Sigmoid colon (tissue), 4 donors: ENCODE measurements at regions not wholly inside any gene's neighbourhood (a gene's known extent, or its start where the extent isn't known, plus 50 kb on each side); places are given as distances from the start of the nearest gene placed in this dataset.

Experiments used
- CTCF ChIP-seq, 4 experiments: fragments of 450-650 bp in 3 of 4; fragments of 200-600 bp in 1 of 4; IDR thresholded peaks; one replicate each; pipeline ENCODE4 v1.5.1; 2016 to 2019; ENCODE audit warnings: antibody characterized with exemption in 4 of 4, mild to moderate bottlenecking in 3 of 4, moderate library complexity in 2 of 4
- POLR2A ChIP-seq, 2 donors: fragments of 450-650 bp; IDR thresholded peaks; one replicate each; pipeline ENCODE4 v1.6.1; 2016; ENCODE audit warnings: antibody characterized with exemption in 2 of 2, mild to moderate bottlenecking in 2 of 2, moderate library complexity in 2 of 2
- POLR2AphosphoS5 ChIP-seq, 4 donors: sonication (generic); formaldehyde crosslinking; IDR thresholded peaks; one replicate each; pipeline ENCODE4 v1.6.1; 2017; ENCODE audit warnings: antibody characterized with exemption in 4 of 4

- TF ChIP-seq POLR2AphosphoS5 (IDR thresholded peaks at IDR 0.05) (no peak), CTCF (IDR thresholded peaks at IDR 0.05) (no peak), POLR2A (IDR thresholded peaks at IDR 0.05) (no peak)
These were observed 79.9 kb upstream of the COL13A1 start for GRCh38 chr10:69721690-69722310.
